ENCODE measurements at regions not wholly inside any gene's neighbourhood (a gene's known extent, or its start where the extent isn't known, plus 50 kb on each side); places are given as distances from the start of the nearest gene placed in this dataset.

DNA sequence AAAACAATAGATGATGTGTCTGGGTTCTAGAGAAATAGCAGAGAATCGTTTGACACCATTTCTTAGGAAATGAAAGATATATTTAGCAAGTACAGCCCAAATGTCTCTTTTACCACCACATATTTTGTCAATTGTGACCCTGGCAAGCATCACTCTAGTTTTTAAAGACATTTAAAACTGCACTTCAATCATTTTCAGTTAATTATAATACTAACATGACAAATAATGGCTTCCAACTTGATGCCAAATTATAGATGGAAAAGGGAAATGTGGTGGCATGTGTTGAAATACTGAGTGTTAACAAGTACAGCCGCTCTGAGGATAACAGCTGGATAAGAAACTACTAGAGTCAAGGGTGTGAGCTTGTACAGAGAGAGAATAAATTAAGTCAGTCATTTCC is 648.9 kb downstream of the FRK start:
- TF ChIP-seq, protein P1, sequence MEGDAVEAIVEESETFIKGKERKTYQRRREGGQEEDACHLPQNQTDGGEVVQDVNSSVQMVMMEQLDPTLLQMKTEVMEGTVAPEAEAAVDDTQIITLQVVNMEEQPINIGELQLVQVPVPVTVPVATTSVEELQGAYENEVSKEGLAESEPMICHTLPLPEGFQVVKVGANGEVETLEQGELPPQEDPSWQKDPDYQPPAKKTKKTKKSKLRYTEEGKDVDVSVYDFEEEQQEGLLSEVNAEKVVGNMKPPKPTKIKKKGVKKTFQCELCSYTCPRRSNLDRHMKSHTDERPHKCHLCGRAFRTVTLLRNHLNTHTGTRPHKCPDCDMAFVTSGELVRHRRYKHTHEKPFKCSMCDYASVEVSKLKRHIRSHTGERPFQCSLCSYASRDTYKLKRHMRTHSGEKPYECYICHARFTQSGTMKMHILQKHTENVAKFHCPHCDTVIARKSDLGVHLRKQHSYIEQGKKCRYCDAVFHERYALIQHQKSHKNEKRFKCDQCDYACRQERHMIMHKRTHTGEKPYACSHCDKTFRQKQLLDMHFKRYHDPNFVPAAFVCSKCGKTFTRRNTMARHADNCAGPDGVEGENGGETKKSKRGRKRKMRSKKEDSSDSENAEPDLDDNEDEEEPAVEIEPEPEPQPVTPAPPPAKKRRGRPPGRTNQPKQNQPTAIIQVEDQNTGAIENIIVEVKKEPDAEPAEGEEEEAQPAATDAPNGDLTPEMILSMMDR (conservative IDR thresholded peaks at IDR 0.05), result no peak
- no peak overlapping the region for H3K4me3 Mint-ChIP-seq
- DNase-seq (ENCODE audit: low read depth, low spot score), result no peak
- no peaks in the 10 kb centered on the region for H3K9me3 Mint-ChIP-seq
- no peaks in the 10 kb centered on the region for H3K4me1 Mint-ChIP-seq
- H3K27me3 Mint-ChIP-seq (ENCODE audit: low read depth), result no peaks in the 10 kb centered on the region
- H3K36me3 Mint-ChIP-seq (ENCODE audit: low read depth), result no peaks in the 10 kb centered on the region
- no peak overlapping the region for H3K27ac Mint-ChIP-seq (ENCODE audit: unreplicated experiment)

GRCh38 chr6:115404446-115404845 is 656.2 kb downstream of the FRK start:
- Mint-ChIP-seq H3K27ac (ENCODE audit: unreplicated experiment) (no peak overlapping the region), H3K27me3 (ENCODE audit: low read depth) (no peaks in the 10 kb centered on the region), H3K4me3 (no peak overlapping the region), H3K4me1 (no peaks in the 10 kb centered on the region), H3K36me3 (ENCODE audit: low read depth) (no peaks in the 10 kb centered on the region), H3K9me3 (peaks cover 6% of the 10 kb centered on the region)
- DNase-seq (ENCODE audit: low read depth, low spot score), result no peak
- TF ChIP-seq, protein P1 (conservative IDR thresholded peaks at IDR 0.05), result no peak

DNA sequence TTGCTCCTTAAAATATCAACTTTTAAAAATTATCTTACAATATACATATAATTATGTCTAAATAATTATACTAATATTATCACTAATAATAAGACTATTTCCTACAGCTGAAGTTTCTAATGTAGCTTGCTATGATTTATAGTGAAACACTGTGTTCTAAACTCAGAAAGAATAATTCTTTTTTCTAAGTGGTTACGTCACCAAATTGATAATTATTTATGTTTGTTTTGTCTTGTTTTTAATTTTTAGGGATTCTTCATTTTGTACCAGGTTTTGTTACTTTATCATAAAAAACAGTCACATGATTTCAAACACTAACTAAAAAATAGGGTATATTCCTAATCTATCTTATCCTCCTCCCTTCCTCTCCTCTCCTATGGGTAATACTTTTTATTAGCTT is 662.1 kb downstream of the FRK start:
- H3K9me3 Mint-ChIP-seq, result peaks cover 7% of the 10 kb centered on the region
- TF ChIP-seq, protein P1 (conservative IDR thresholded peaks at IDR 0.05), result no peak
- no peak overlapping the region for H3K27ac Mint-ChIP-seq (ENCODE audit: unreplicated experiment)
- no peaks in the 10 kb centered on the region for H3K27me3 Mint-ChIP-seq (ENCODE audit: low read depth)
- no peaks in the 10 kb centered on the region for H3K36me3 Mint-ChIP-seq (ENCODE audit: low read depth)
- H3K4me1 Mint-ChIP-seq, result no peaks in the 10 kb centered on the region
- no peak overlapping the region for H3K4me3 Mint-ChIP-seq
- no peak for DNase-seq (ENCODE audit: low read depth, low spot score)

- Mint-ChIP-seq H3K4me1 (no peaks in the 10 kb centered on the region), H3K27me3 (ENCODE audit: low read depth) (no peaks in the 10 kb centered on the region), H3K36me3 (ENCODE audit: low read depth) (peaks cover 7% of the 10 kb centered on the region), H3K9me3 (peaks cover 11% of the 10 kb centered on the region), H3K4me3 (no peak overlapping the region), H3K27ac (ENCODE audit: unreplicated experiment) (no peak overlapping the region)
- no peak for DNase-seq (ENCODE audit: low read depth, low spot score)
- TF ChIP-seq, protein P1 (conservative IDR thresholded peaks at IDR 0.05), result no peak
Measured at GRCh38 chr6:115396112-115396906, 664.4 kb downstream of the FRK start.

DNA sequence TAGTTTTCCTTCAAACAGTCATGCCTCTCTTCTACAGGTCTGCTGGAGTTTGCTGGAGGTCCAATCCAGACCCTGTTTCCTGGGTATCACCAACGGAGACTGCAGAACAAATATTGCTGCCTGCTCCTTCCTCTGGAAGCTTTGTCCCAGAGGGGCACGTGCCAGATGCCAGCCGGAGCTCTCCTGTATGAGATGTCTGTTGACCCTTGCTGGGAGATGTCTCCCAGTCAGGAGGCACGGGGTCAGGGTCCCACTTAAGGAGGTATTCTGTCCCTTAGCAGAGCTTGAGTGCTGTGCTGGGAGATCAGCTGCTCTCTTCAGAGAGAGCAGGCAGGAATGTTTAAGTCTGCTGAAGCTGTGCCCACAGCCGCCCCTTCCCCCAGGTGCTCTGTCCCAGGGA is 666.9 kb downstream of the FRK start:
- TF ChIP-seq, protein P1 (conservative IDR thresholded peaks at IDR 0.05), result no peak
- H3K27ac Mint-ChIP-seq (ENCODE audit: unreplicated experiment), result no peak overlapping the region

More for the DNA sequence above, 666.9 kb downstream of the FRK start:
- no peaks in the 10 kb centered on the region for H3K27me3 Mint-ChIP-seq (ENCODE audit: low read depth)
- peaks cover 10% of the 10 kb centered on the region for H3K36me3 Mint-ChIP-seq (ENCODE audit: low read depth)
- no peak overlapping the region for H3K4me3 Mint-ChIP-seq
- H3K4me1 Mint-ChIP-seq, result no peaks in the 10 kb centered on the region
- H3K9me3 Mint-ChIP-seq, result peaks cover 17% of the 10 kb centered on the region
- DNase-seq (ENCODE audit: low read depth, low spot score), result no peak

All from neural crest cell (in vitro differentiated cells).